ENCODE measurements at regions not wholly inside any gene's neighbourhood (a gene's known extent, or its start where the extent isn't known, plus 50 kb on each side); places are given as distances from the start of the nearest gene placed in this dataset.

GRCh38 chr7:46557295-46557711 is 636.2 kb upstream of the IGFBP3 start:
- CTCF ChIA-PET = no interaction called here
- Mint-ChIP-seq H3K27me3 (no peaks in the 10 kb centered on the region), H3K4me3 (no peak overlapping the region), H3K27ac (no peak overlapping the region), H3K9me3 (ENCODE audit: insufficient read depth) (no peaks in the 10 kb centered on the region), H3K4me1 (no peaks in the 10 kb centered on the region)
- ATAC-seq (ENCODE audit: low read depth) (no peak), DNase-seq (no peak)
- Histone ChIP-seq H3K27me3 (replicated peaks in 1 of 4; ENCODE audit: control extremely low read depth in 1 of 4, control insufficient read depth in 3 of 4, insufficient read depth in 4 of 4, low read length in 3 of 4) (no peaks in the 10 kb centered on the region), H4K20me1 (ENCODE audit: control insufficient read depth, insufficient read depth, low read length, poor library complexity, severe bottlenecking) (no peaks in the 10 kb centered on the region), H3K9me3 (ENCODE audit: control extremely low read depth in 1 of 3, control insufficient read depth in 2 of 3, insufficient read depth in 1 of 3, low read length in 2 of 3) (no peaks in the 10 kb centered on the region), H3K9ac (ENCODE audit: low read length) (no peak overlapping the region), H3K79me2 (ENCODE audit: control insufficient read depth, insufficient read depth, low read length) (no peaks in the 10 kb centered on the region), H2AFZ (ENCODE audit: insufficient read depth, low read depth, low read length, poor library complexity, severe bottlenecking) (no peak overlapping the region), H3K36me3 (replicated peaks in 1 of 2; ENCODE audit: control extremely low read depth in 1 of 2, control insufficient read depth in 1 of 2, extremely low read depth in 1 of 2, insufficient read depth in 2 of 2, low read length in 1 of 2) (no peaks in the 10 kb centered on the region), H3K4me2 (replicated peaks; ENCODE audit: low read depth, low read length, poor library complexity, severe bottlenecking) (no peak overlapping the region), H3K4me3 (ENCODE audit: control extremely low read depth in 1 of 5, extremely low read depth in 1 of 5, insufficient read depth in 1 of 5, low read depth in 2 of 5, low read length in 4 of 5) (no peak overlapping the region), H3K27ac (ENCODE audit: low read length in 2 of 2) (no peak overlapping the region), H3K4me1 (ENCODE audit: control insufficient read depth in 2 of 2, insufficient read depth in 2 of 2, low read length in 2 of 2) (no peaks in the 10 kb centered on the region)
- TF ChIP-seq CTCF (IDR thresholded peaks at IDR 0.05) (no peak), EZH2 (IDR thresholded peaks at IDR 0.05; ENCODE audit: borderline replicate concordance, insufficient read depth, low read depth, low read length, poor library complexity, severe bottlenecking) (no peak)
- intact Hi-C loops (cut with micrococcal nuclease) = no loop called here
- POLR2A ChIA-PET = no interaction called here
- 75% methylated on average over 2 of the region's 5 CpGs for WGBS (ENCODE audit: insufficient coverage)

GRCh38 chr7:46554688-46555422 is 633.8 kb upstream of the IGFBP3 start:
- 60% methylated on average over 1 of the region's 3 CpGs for WGBS (ENCODE audit: insufficient coverage)
- no peak overlapping the region for H3K4me2 ChIP-seq (replicated peaks; ENCODE audit: low read depth, low read length, poor library complexity, severe bottlenecking)
- no peaks in the 10 kb centered on the region for H3K79me2 ChIP-seq (ENCODE audit: control insufficient read depth, insufficient read depth, low read length)
- H3K27ac ChIP-seq (ENCODE audit: low read length in 2 of 2) = no peak overlapping the region
- H3K4me1 ChIP-seq (ENCODE audit: control insufficient read depth in 2 of 2, insufficient read depth in 2 of 2, low read length in 2 of 2) = no peaks in the 10 kb centered on the region
- TF ChIP-seq EZH2 (IDR thresholded peaks at IDR 0.05; ENCODE audit: borderline replicate concordance, insufficient read depth, low read depth, low read length, poor library complexity, severe bottlenecking) (no peak), CTCF (IDR thresholded peaks at IDR 0.05) (no peak)
- ChIA-PET CTCF (no interaction called here), POLR2A (no interaction called here)
- H2AFZ ChIP-seq (ENCODE audit: insufficient read depth, low read depth, low read length, poor library complexity, severe bottlenecking) = no peak overlapping the region
- Mint-ChIP-seq H3K4me3 (no peak overlapping the region), H3K4me1 (no peaks in the 10 kb centered on the region), H3K9me3 (ENCODE audit: insufficient read depth) (no peaks in the 10 kb centered on the region), H3K27me3 (no peaks in the 10 kb centered on the region), H3K27ac (no peak overlapping the region)
- H3K27me3 ChIP-seq (replicated peaks in 1 of 4; ENCODE audit: control extremely low read depth in 1 of 4, control insufficient read depth in 3 of 4, insufficient read depth in 4 of 4, low read length in 3 of 4) = no peaks in the 10 kb centered on the region
- DNase-seq (no peak), ATAC-seq (ENCODE audit: low read depth) (no peak)
- intact Hi-C loops (cut with micrococcal nuclease) = no loop called here
- H3K36me3 ChIP-seq (replicated peaks in 1 of 2; ENCODE audit: control extremely low read depth in 1 of 2, control insufficient read depth in 1 of 2, extremely low read depth in 1 of 2, insufficient read depth in 2 of 2, low read length in 1 of 2) = no peaks in the 10 kb centered on the region
- no peak overlapping the region for H3K4me3 ChIP-seq (ENCODE audit: control extremely low read depth in 1 of 5, extremely low read depth in 1 of 5, insufficient read depth in 1 of 5, low read depth in 2 of 5, low read length in 4 of 5)
- no peak overlapping the region for H3K9ac ChIP-seq (ENCODE audit: low read length)
- H4K20me1 ChIP-seq (ENCODE audit: control insufficient read depth, insufficient read depth, low read length, poor library complexity, severe bottlenecking) = no peaks in the 10 kb centered on the region
- no peaks in the 10 kb centered on the region for H3K9me3 ChIP-seq (ENCODE audit: control extremely low read depth in 1 of 3, control insufficient read depth in 2 of 3, insufficient read depth in 1 of 3, low read length in 2 of 3)
